ENCODE measurements at regions not wholly inside any gene's neighbourhood (a gene's known extent, or its start where the extent isn't known, plus 50 kb on each side); places are given as distances from the start of the nearest gene placed in this dataset.
"Not testable (repeated sequence)": the region's sequence is repeated elsewhere in the genome, so short reads cannot be mapped to it uniquely, and the experiment has no call there.

DNA sequence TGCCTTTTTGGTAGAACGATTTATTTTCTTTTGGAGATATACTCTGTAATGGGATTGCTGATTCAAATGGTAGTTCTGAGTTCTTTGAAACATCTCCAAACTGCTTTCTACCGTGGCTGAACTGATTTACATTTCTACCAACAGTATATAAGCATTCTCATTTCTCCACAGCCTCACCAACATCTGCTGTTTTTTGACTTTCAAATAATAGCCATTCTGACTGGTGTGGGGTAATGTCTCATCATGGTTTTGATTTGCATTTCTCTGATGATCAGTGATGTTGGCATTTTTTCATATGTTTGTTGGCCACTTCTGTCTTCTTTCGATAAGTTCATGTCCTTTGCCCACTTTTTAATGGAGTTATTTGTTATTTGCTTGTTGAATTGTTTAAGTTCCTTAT, 154.0 kb downstream of the ABHD5 start:
- DNase-seq (ENCODE audit: low read depth, low spot score) (no peak), FAIRE-seq (no peak), ATAC-seq (no peak)
- no peaks in the 10 kb centered on the region; the same call in 2 of the 3 replicates for H3K9me3 ChIP-seq (replicated peaks; ENCODE audit: control insufficient read depth, insufficient read depth, low read length)
- SMC1A ChIA-PET (ENCODE audit: uncharacterized antibody, unreplicated experiment), result interaction anchor here (1.7 kb wide), 1 partner anchor 354 kb away, joined by 6 read pairs; no protein-coding TSS in a partner anchor
- no peaks in the 10 kb centered on the region for H3K27me3 ChIP-seq (replicated peaks in 1 of 2; ENCODE audit: control insufficient read depth in 2 of 2, insufficient read depth in 2 of 2, low read length in 1 of 2)
- H2AFZ ChIP-seq (ENCODE audit: control insufficient read depth, low read depth, low read length), result no peak overlapping the region
- in situ Hi-C loops (cut with MboI), result no loop called here
- no TSS peak for BruUV-seq (replicated peaks)
- H3K79me2 ChIP-seq (ENCODE audit: control insufficient read depth, insufficient read depth, low read length), result no peaks in the 10 kb centered on the region
- H3K4me1 ChIP-seq (ENCODE audit: control insufficient read depth, insufficient read depth, low read length), result no peaks in the 10 kb centered on the region
- RAD21 ChIA-PET (ENCODE audit: unreplicated experiment), result no interaction called here
- H3K9ac ChIP-seq (ENCODE audit: control insufficient read depth, insufficient read depth, low read length), result no peak overlapping the region
- WGBS (ENCODE audit: insufficient coverage, insufficient replicate concordance, low lambda C conversion rate, missing lambda C conversion rate), result 4% methylated on average over 3 of the region's 3 CpGs
- intact Hi-C loops (cut with micrococcal nuclease; ENCODE audit: unreplicated experiment), result no loop called here
- no peak overlapping the region for H3K4me2 ChIP-seq (ENCODE audit: control insufficient read depth, insufficient read depth)
- POLR2A ChIA-PET, result no interaction called here
- CTCF ChIA-PET, result interaction anchor here (2.5 kb wide), 1 partner anchor 11 kb away, joined by 9 read pairs; no protein-coding TSS in a partner anchor
- no peaks in the 10 kb centered on the region for H3K36me3 ChIP-seq (ENCODE audit: control insufficient read depth in 2 of 2, insufficient read depth in 2 of 2, low read length in 1 of 2)
- H4K20me1 ChIP-seq (ENCODE audit: control insufficient read depth, insufficient read depth), result no peaks in the 10 kb centered on the region; the same call in 1 of the 2 replicates
- TF ChIP-seq BCL11A (IDR thresholded peaks at IDR 0.05; ENCODE audit: low read depth, low read length), result no peak
- no peak for TF ChIP-seq CHD4 (IDR thresholded peaks at IDR 0.05)
- TF ChIP-seq TCF3 (IDR thresholded peaks at IDR 0.05; ENCODE audit: borderline replicate concordance, insufficient read depth, low read depth, low read length), result no peak
- no peak for TF ChIP-seq ZNF24 (IDR thresholded peaks at IDR 0.05)
- TF ChIP-seq NFYA (IDR thresholded peaks at IDR 0.05; ENCODE audit: borderline replicate concordance, low read depth, low read length), result no peak
- TF ChIP-seq REST (IDR thresholded peaks at IDR 0.05; ENCODE audit: low read depth, low read length), result no peak
- no peak for TF ChIP-seq CEBPB (IDR thresholded peaks at IDR 0.05; ENCODE audit: borderline replicate concordance in 1 of 2, low read depth in 2 of 2, low read length in 2 of 2)
- H3K4me3 ChIP-seq, result no peak overlapping the region
- H3K27ac ChIP-seq (ENCODE audit: control insufficient read depth, insufficient read depth), result no peak overlapping the region

DNA sequence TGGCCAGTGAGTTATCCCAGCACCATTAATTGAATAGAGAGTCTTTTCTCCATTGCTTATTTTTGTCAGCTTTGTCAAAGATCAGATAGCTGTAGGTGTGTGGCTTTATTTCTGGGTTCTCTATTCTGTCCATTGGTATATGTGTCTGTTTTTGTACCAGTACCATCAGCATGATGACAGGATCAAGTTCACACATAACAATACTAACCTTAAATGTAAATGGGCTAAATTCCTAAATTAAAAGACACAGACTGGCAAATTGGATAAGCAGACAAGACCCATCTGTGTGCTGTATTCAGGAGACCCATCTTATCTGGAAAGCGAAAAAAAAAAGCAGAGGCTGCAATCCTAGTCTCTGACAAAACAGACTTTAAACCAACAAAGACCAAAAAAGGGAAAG, 154.8 kb downstream of the ABHD5 start:
- POLR2A ChIA-PET; DNase-seq (ENCODE audit: low read depth, low spot score); intact Hi-C loops (cut with micrococcal nuclease; ENCODE audit: unreplicated experiment); H3K4me2 ChIP-seq (ENCODE audit: control insufficient read depth, insufficient read depth); H3K36me3 ChIP-seq (ENCODE audit: control insufficient read depth in 2 of 2, insufficient read depth in 2 of 2, low read length in 1 of 2); H3K9me3 ChIP-seq (replicated peaks; ENCODE audit: control insufficient read depth, insufficient read depth, low read length); in situ Hi-C loops (cut with MboI); H3K79me2 ChIP-seq (ENCODE audit: control insufficient read depth, insufficient read depth, low read length); H3K4me1 ChIP-seq (ENCODE audit: control insufficient read depth, insufficient read depth, low read length); BruUV-seq (replicated peaks); ATAC-seq; H4K20me1 ChIP-seq (ENCODE audit: control insufficient read depth, insufficient read depth); H3K9ac ChIP-seq (ENCODE audit: control insufficient read depth, insufficient read depth, low read length); H2AFZ ChIP-seq (ENCODE audit: control insufficient read depth, low read depth, low read length); FAIRE-seq; RAD21 ChIA-PET (ENCODE audit: unreplicated experiment); H3K27ac ChIP-seq (ENCODE audit: control insufficient read depth, insufficient read depth); H3K27me3 ChIP-seq (replicated peaks in 1 of 2; ENCODE audit: control insufficient read depth in 2 of 2, insufficient read depth in 2 of 2, low read length in 1 of 2); H3K4me3 ChIP-seq: not testable (repeated sequence)
- CTCF ChIA-PET, result interaction anchor here (0.7 to 2.5 kb wide), 2 partner anchors 10 to 132 kb away, joined by 3 to 9 read pairs; no protein-coding TSS in a partner anchor
- SMC1A ChIA-PET (ENCODE audit: uncharacterized antibody, unreplicated experiment), result interaction anchor here (0.7 to 1.7 kb wide), 2 partner anchors 257 to 353 kb away, joined by 3 to 6 read pairs; no protein-coding TSS in a partner anchor
- 0% methylated on average over 1 of the region's 1 CpG for WGBS (ENCODE audit: insufficient coverage, insufficient replicate concordance, low lambda C conversion rate, missing lambda C conversion rate)
